CD4-positive, alpha-beta T cell treated with Interleukin-15 for 1 hour (primary cell): ENCODE measurements at regions not wholly inside any gene's neighbourhood (a gene's known extent, or its start where the extent isn't known, plus 50 kb on each side); places are given as distances from the start of the nearest gene placed in this dataset.

Experiments
- DNase-seq: peaks from one replicate; pipeline ENCODE4 v3.0.0-alpha.2; 2020

DNA sequence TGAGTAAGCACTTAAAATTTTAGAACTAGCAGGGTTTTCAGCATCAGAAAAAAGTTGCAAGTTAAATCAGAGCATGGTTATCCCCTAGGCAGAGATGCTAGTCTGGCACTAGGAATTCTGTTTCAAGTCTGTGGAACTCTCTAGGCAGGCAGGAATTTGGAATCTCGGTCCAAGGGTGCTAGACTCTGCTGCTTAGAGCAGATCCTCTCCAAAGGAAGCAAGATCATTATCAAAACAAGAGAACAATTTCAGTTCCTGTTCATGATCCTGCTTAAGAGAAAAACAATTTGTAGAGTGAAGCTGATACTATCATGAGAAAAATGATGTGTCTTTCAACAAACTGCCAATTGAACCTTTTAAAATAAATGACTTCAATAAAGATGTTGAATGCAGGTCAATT is 420.7 kb downstream of the KIF4B start:
- no peak for DNase-seq

- DNase-seq = no peak
These were observed 421.1 kb downstream of the KIF4B start for GRCh38 chr5:155434681-155435080.

DNA sequence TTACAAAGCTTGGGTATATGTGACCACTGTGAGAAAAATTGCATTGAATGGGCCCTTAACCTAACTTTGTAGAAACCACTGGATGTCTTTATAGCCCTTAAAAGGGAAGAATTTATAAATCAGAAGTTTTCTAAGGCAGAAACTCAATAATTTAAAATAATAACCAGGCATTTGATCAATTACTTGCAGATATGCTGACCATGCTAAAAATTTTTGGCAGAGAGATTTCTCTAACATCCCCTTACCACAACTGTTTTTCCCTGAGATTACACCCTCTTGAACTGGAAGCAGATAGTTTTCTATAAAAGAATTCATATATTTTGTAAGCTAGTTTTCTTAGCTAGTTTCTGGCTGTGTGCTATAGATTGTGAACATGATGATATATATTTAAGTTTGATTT is 428.3 kb downstream of the KIF4B start:
- no peak for DNase-seq

DNA sequence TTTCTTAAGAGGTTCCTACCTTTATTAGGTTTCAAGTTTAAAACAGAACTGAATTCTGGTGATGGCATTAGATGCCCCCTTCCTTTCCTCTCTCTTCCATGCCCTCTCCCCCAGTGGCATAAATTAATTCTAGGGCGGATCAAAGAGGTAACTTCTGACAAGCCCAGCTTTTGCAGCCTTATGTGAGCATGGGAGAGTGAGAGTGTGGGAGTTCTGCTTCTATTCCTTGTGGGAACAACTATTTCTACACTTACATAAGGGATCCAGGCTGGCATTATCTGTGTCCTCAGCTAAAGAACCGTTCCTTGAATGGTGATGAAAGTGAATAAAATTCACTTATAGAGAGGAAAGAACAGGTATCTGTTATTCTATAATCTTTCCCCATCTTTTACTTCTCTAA is 437.6 kb downstream of the KIF4B start:
- no peak for DNase-seq

DNA sequence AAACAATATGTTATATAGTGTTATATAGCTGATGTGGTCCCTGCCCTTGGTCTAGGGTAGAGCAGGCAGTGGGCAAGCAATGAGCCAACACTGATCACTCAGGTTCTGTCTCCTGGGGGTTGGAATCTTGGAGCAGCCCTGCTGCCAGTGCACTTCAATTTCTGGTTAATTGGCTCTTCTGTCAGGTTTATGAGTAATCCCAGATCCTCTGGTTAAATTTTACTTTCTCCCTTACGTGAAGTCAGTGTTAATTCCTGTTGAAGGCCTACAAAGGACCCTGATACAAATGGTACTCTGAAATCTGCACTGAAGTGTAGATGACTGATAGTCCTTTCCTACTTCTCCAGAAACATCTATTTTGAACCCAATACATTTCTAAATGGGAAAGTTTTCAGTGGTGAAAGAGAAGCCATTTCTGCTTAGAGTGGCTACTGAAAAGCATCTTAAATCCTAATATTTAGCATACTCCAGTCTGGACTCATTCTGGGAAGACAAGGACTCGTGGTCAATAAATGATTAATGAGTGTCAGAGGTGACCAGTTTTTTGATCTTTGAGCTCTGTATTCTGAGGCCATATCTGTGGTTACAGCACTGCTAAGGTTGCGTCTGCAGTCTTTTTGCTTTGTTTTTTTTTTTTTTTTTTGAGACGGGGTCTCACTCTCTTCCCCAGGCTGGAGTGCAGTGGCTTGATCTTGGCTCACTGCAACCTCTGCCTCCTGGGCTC is 442.4 kb downstream of the KIF4B start:
- no peak for DNase-seq

DNA sequence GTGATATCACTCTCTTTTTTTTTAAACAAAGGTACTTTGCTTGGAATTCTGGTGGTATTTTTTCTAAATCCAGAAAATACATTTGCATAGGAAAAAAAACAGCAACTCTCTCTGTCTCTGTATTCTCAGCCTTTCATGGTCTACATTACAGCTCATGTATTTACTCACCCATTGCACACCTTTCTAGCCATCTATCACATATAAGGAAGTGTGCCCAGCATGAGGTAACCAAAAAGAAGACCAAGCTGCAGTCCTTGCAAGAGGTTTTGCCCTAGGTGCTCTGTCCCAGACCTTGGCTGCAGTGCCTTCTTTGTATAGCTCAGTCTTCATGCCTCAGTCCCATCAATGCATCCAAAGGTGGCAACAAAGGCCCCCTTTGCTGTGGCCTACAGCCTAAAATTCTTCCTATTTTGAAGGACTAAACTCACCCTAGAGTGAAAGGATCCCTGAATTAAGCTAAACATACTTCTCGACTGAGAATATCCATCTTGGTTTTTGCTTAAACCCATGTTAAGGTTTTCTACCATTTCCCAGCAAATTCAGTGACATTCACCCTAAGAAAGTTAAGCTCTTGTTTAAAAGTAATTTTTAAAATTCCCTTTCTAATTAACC is 446.4 kb downstream of the KIF4B start:
- no peak for DNase-seq

GRCh38 chr5:155460501-155460931 is 447.0 kb downstream of the KIF4B start:
- DNase-seq = no peak

GRCh38 chr5:155461304-155461703 is 447.7 kb downstream of the KIF4B start:
- no peak for DNase-seq

DNA sequence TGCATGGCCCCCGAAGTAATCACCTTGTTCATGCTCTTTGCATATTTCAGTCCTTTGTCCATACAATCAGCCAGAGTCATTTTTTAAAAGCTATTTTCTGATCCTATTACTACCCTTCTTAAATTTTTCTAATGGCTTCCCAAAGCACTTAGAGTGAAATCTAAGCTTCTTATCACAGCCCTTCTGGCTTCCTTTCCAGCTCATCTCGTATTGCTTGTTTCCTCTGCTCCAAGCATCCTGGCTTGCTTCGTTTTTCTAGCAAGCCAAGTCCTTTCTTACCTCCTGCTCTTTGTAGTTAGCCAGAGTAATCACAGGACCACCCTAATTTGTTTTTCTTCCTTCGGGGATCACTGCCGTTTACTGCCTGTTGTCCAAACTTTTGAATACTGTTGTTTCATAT is 453.3 kb downstream of the KIF4B start:
- no peak for DNase-seq

- no peak for DNase-seq
These were observed 457.5 kb downstream of the KIF4B start for GRCh38 chr5:155471027-155471426.

DNA sequence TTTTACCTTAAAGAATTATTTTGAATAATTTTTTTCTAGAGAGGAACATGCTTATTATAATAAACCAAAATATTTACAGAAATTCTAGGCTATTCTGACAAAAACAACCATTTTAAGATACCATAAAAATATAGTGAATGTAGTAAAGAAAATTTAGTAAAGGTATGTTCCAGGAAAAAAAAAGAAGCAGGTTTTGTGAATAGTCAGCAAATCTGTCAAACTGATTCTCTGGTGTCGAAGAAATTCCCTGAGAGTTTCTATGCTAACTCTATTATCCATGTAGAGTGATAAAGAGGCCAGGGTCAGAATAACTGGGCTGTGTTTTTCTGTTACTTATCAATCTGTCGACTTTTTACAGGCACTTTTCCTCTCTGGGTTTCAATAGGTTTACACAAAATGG is 459.2 kb downstream of the KIF4B start:
- no peak for DNase-seq

- no peak for DNase-seq
These were observed 461.8 kb downstream of the KIF4B start for GRCh38 chr5:155475318-155475717.

DNA sequence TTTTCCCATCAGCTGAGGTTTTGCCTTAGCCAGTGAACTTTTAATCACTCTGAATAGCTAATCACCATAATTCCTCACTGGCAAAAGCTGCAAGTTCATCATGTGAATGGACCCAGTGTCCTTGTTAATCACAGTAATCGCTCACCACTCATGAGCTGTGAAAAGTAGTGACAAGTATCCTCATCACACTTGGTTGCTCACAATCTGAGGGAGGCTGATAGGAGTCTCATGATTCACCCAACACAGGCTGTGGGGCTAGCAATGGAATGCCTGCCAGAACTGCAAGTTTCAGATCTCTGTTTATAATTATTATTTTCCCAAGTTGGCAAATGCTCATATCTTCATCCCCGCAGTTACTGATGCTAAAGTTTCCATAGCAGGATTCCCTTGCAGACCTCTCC is 467.2 kb downstream of the KIF4B start:
- no peak for DNase-seq

GRCh38 chr5:155481182-155481581 is 467.6 kb downstream of the KIF4B start:
- no peak for DNase-seq

DNA sequence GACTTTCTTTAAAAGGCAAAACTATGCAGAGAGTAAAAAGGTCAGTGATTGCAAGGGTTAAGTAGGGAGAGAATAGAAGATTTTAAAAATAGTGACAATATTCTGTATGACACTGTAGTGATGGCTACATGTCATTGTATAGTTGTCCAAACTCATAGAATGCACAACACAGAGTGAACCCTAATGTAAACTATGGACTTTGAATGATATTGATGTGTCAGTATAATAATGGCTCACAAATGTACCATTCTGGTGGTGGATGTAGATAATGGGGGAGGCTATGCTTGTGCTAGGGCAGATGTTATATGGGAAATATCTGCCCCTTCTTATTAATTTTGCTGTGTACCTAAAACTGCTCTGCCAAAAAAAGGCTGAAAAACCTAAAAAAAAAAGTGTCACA is 468.9 kb downstream of the KIF4B start:
- no peak for DNase-seq

- no peak for DNase-seq
These were observed 471.8 kb downstream of the KIF4B start for GRCh38 chr5:155485386-155485785.

- DNase-seq = no peak
These were observed 476.4 kb downstream of the KIF4B start for GRCh38 chr5:155489949-155490348.

DNA sequence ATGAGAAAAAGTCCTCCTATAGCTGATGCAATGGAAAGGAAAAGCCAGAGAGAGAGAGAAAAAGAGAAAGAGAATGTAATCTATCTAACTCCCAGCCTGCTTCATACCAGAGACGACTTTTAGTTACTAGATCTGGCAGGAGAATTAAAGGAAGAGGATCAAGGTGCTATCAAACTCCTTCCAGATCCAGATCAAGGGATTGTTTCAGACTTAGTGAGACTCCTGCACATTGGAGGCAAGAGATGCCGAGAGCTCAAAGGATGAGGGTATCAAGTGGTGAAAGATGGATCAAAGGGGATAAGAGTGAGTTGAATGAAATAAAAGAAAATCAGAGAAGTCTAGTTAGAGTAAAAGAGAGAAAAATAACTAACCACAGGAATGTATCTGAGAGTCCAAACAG is 478.6 kb downstream of the KIF4B start:
- no peak for DNase-seq

- no peak for DNase-seq
These were observed 491.1 kb downstream of the KIF4B start for GRCh38 chr5:155504606-155505005.

DNA sequence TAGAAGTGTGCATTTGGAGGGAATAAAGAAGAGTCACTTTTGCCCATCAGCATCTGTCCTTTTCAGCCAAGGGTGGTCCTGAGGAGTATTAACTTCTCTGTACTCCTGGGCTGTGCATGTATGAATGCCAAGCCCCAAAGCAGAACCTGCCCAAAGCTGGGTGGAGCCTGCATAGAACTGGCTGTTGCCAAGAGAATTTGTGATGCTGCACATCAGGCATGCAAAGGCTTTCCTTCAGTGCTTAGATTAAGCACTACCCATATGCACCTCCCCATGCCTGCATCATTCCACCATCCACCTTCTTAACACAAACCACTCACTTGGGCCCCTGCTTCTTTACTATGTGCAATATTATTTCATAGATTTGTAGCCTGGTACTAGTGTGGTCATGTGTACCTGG is 493.8 kb downstream of the KIF4B start:
- DNase-seq = no peak

DNA sequence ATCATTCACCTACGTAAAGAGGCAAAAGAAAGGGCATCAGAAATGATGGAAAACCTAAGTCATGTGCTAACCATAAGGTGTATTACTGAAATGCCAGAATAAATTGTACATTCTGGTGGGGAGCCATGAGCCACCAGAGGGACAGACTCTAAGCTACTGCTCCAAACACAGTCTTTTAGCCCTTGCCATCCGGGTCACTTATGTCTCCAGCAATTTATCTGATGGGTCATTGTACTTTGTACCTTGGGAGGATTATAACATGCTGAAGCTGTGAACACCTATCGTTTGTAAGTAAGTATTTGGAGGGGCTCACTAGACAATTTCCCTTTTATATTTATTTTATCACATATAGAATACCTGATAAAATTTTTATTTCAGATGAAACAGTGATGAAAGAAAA is 495.1 kb downstream of the KIF4B start:
- DNase-seq = no peak

DNA sequence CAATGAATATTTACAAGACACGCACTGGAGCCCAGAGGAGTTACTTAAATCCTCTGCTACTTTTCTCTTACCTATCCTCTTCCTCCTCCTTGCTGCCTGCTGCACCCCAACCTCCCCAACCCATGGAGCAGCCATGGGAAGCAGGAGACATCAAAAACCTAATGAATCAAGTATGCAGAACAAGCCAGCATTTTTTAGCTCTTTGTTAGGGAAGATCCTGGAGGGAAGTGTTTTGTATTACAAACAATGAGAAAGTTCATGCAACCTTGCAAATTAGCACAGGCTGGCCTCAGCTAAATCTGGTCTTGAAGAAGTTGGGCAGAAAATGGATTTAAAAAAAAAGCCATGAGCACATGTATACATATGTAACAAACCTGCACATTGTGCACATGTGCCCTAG is 498.8 kb downstream of the KIF4B start:
- DNase-seq = no peak

DNA sequence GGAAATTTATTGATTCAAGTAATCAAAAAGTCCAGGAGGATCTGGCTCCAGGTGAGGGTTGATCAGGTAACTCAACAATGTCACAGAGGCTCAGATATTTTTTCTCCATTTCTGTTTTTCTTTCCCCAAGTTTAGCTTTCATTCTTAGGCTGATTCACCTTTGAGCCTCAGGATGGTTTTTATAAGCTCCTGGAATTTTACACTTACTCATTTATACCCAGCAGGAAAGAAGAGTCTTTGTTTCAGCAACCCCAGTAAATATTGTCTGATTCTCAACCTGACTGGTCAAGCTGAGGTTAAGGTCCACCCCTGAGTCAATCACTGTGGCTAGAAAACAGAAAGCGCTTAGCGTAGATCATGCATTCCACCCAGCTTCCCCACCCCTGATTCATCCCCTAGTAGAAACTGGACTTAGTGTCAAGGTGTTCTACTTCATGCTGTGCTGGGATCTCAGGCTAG is 500.6 kb downstream of the KIF4B start:
- no peak for DNase-seq

DNA sequence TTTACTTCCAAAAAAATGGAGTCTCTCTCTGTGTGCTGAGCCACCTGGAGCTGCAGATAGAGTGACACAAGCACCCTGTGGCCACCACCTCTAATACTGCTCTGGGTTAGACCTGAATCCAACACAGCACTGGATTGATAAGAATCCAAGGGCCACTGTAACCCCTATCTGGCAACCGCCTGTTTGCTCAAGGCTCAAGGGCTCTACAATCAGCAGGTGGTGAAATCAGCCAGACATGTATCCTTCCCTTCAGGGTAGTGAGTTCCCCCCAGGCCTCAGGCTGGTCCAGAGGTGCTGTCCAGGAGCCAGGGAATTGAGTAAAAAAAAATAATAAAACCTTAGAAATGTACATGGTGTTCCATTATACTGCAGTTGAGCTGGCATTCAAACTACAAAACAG is 509.0 kb downstream of the KIF4B start:
- DNase-seq = no peak

DNA sequence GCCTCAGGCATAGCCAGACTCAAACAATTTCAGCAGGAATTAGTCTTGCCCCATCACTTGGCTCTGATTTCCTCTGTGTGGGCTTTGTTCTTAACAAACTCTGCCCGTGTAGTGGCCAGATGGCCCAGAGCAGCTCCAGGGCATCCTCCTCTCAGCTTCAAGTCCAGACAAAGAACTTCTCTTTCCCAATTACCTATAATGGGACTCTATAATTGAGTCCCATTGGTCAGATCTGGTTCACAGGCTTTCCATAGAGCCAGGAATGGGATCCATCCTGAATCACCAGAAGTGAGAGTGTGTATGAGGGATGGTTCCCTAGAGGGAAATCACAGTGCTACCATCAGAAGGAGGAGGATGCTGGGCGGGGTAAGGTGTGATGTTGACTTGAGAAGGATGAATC is 515.8 kb downstream of the KIF4B start:
- DNase-seq = no peak
